GM06990 (cell line): ENCODE measurements at regions not wholly inside any gene's neighbourhood (a gene's known extent, or its start where the extent isn't known, plus 50 kb on each side); places are given as distances from the start of the nearest gene placed in this dataset.

Experiments
- DNase-seq: peaks from one replicate; pipeline ENCODE4 v3.0.0-alpha.2; 2011; ENCODE audit not compliant: insufficient read length; ENCODE audit errors: extremely low read depth
- H3K27me3 ChIP-seq: replicated peaks from 2 replicates; pipeline ENCODE4 v1.6.0; 2011; ENCODE audit warnings: low read length; ENCODE audit not compliant: control insufficient read depth, insufficient read depth
- H3K36me3 ChIP-seq: 2 replicates; pipeline ENCODE4 v1.5.1; 2011; ENCODE audit warnings: low read length; ENCODE audit not compliant: control insufficient read depth, insufficient read depth
- H3K4me3 ChIP-seq: replicated peaks from 2 replicates; pipeline ENCODE4 v1.5.1; 2011; ENCODE audit warnings: low read depth, mild to moderate bottlenecking, control low read depth, low read length
- TF ChIP-seq, protein P1 (sequence below): IDR thresholded peaks from 2 replicates; pipeline ENCODE4 v1.5.1; 2011; ENCODE audit warnings: low read length, control low read depth, mild to moderate bottlenecking, inconsistent platforms; ENCODE audit not compliant: insufficient read depth, poor library complexity, severe bottlenecking

GRCh38 chr2:165033402-165033801 is 78.1 kb upstream of the SLC38A11 start:
- no peaks in the 10 kb centered on the region for H3K36me3 ChIP-seq
- no peaks in the 10 kb centered on the region for H3K27me3 ChIP-seq
- no peak overlapping the region for H3K4me3 ChIP-seq
- DNase-seq, result no peak
- TF ChIP-seq, protein P1, sequence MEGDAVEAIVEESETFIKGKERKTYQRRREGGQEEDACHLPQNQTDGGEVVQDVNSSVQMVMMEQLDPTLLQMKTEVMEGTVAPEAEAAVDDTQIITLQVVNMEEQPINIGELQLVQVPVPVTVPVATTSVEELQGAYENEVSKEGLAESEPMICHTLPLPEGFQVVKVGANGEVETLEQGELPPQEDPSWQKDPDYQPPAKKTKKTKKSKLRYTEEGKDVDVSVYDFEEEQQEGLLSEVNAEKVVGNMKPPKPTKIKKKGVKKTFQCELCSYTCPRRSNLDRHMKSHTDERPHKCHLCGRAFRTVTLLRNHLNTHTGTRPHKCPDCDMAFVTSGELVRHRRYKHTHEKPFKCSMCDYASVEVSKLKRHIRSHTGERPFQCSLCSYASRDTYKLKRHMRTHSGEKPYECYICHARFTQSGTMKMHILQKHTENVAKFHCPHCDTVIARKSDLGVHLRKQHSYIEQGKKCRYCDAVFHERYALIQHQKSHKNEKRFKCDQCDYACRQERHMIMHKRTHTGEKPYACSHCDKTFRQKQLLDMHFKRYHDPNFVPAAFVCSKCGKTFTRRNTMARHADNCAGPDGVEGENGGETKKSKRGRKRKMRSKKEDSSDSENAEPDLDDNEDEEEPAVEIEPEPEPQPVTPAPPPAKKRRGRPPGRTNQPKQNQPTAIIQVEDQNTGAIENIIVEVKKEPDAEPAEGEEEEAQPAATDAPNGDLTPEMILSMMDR, result no peak

- H3K36me3 ChIP-seq, result no peaks in the 10 kb centered on the region
- no peak for DNase-seq
- TF ChIP-seq, protein P1, result no peak
- H3K27me3 ChIP-seq, result no peaks in the 10 kb centered on the region
- H3K4me3 ChIP-seq, result no peak overlapping the region
Measured at GRCh38 chr2:165032559-165032958, 77.2 kb upstream of the SLC38A11 start.

DNA sequence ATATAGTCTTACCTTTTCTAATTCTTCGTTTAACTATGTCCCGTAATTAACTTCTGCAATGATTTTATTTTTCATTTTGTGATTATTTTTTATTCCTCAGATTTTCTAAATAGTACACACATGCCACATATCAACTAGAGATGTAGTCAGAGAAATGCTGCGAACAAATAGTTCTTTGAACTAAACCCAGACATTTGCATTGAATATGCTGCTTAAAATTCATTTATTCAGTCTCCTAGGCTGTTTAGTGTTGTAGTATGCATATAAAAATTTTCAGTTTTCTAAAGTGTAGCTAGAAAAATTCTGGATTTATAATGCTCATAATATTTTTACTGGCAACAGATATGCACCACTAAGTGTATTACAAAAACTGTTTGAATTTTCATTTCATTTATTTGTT is 68.9 kb upstream of the SLC38A11 start:
- H3K4me3 ChIP-seq, result no peak overlapping the region
- TF ChIP-seq, protein P1, result no peak
- H3K27me3 ChIP-seq, result no peaks in the 10 kb centered on the region
- DNase-seq, result no peak
- H3K36me3 ChIP-seq, result no peaks in the 10 kb centered on the region

DNA sequence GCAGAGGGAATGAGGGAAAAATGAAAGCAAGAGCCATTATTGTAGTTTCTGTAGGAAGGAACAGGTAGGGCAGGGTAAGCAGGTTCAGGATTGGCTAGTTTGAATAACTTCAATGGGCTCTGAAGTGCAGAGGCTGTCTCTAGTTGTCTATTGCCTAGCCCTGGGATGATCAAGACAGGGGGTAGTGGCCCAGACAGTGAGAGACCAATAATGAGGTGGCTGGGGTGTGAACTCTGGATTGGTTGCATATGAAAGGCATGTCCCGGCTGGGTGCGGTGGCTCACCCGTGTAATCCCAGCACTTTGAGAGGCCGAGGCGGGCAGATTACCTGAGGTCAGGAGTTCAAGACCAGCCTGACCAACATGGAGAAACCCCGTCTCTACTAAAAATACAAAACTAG is 67.5 kb upstream of the SLC38A11 start:
- no peak overlapping the region for H3K4me3 ChIP-seq
- DNase-seq, result no peak
- TF ChIP-seq, protein P1, result no peak

DNA sequence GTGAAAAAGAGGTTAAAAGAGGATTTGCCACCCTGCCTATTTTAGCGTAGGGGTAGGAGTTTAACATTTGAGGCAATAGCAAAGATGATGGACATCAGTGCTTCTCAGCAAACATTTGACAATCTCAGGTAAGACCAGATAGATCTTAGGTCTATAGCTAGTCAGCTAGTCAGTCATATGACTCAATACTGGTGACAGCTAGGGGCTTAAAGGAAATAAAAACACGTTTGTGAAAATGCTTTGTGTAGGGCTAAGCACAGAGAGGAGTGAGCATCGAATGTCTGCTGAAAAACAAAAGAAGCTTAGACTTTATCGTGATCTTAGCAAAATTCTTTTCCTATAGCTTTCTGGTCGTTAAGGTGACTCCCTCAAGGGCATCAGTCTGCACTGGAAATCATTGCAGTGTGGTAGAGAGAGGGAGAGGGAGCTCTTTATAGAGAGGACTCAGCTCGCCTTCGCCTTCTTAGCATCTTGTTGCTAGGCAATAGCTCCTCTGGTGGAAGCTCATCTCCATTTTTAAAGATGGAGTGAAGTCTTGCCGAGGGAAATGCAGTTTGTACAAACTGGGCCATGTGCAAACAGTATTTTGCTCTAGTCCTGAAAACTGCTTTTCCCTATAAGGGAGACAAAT is 62.8 kb upstream of the SLC38A11 start:
- H3K36me3 ChIP-seq, result no peaks in the 10 kb centered on the region
- TF ChIP-seq, protein P1, result no peak
- no peak for DNase-seq
- no peaks in the 10 kb centered on the region for H3K27me3 ChIP-seq
- H3K4me3 ChIP-seq, result no peak overlapping the region

More for the DNA sequence above, 67.5 kb upstream of the SLC38A11 start:
- Histone ChIP-seq H3K27me3 (no peaks in the 10 kb centered on the region), H3K36me3 (no peaks in the 10 kb centered on the region)

GRCh38 chr2:165016772-165017411 is 61.6 kb upstream of the SLC38A11 start:
- Histone ChIP-seq H3K36me3 (no peaks in the 10 kb centered on the region), H3K4me3 (no peak overlapping the region), H3K27me3 (no peaks in the 10 kb centered on the region)
- DNase-seq, result no peak
- TF ChIP-seq, protein P1, result peak; percentile 76
